RWPE2 (cell line): ENCODE measurements at regions not wholly inside any gene's neighbourhood (a gene's known extent, or its start where the extent isn't known, plus 50 kb on each side); places are given as distances from the start of the nearest gene placed in this dataset.
A peak's percentile ranks its signal among the peaks of the same experiment; 100 is the strongest.

Experiments
- ATAC-seq: fragments of 200-7000 bp; cut with Tn5 transposase; 3 replicates; pipeline ENCODE4 v1.9.1; 2021; ENCODE audit warnings: low read depth
- DNase-seq: peaks from one replicate; pipeline ENCODE4 v3.0.0-alpha.2; 2020; ENCODE audit warnings: low spot score
- H3K27ac ChIP-seq: fragments of 450-650 bp; 2 replicates; pipeline ENCODE4 v1.5.1; 2017; ENCODE audit warnings: mild to moderate bottlenecking; ENCODE audit not compliant: poor library complexity, severe bottlenecking
- H3K27me3 ChIP-seq: fragments of 250-450 bp; sonication (Bioruptor Pico); 2 replicates; pipeline ENCODE4 v1.5.1; 2021; ENCODE audit warnings: mild to moderate bottlenecking, moderate library complexity; ENCODE audit not compliant: insufficient read depth, poor library complexity, severe bottlenecking
- H3K36me3 ChIP-seq: fragments of 250-450 bp; sonication (Bioruptor Pico); 2 replicates; pipeline ENCODE4 v1.5.1; 2020; ENCODE audit warnings: low read depth, mild to moderate bottlenecking, moderate library complexity
- H3K4me1 ChIP-seq: fragments of 250-450 bp; sonication (Bioruptor Pico); 2 replicates; pipeline ENCODE4 v1.5.1; 2021; ENCODE audit warnings: mild to moderate bottlenecking, moderate library complexity; ENCODE audit not compliant: insufficient read depth, poor library complexity, severe bottlenecking
- H3K4me3 ChIP-seq: fragments of 250-450 bp; sonication (Bioruptor Pico); 2 replicates; pipeline ENCODE4 v1.5.1; 2021; ENCODE audit warnings: mild to moderate bottlenecking, moderate library complexity; ENCODE audit not compliant: severe bottlenecking
- H3K9me3 ChIP-seq: fragments of 250-450 bp; sonication (Bioruptor Pico); 2 replicates; pipeline ENCODE4 v1.5.1; 2021; ENCODE audit warnings: mild to moderate bottlenecking, moderate library complexity; ENCODE audit not compliant: severe bottlenecking
- CTCF ChIP-seq: fragments of 450-650 bp; IDR thresholded peaks from one replicate; pipeline ENCODE4 v1.5.1; 2017; ENCODE audit warnings: mild to moderate bottlenecking, moderate library complexity; ENCODE audit not compliant: poor library complexity, severe bottlenecking

- Histone ChIP-seq H3K4me3 (no peak overlapping the region), H3K4me1 (peaks cover 6% of the 10 kb centered on the region), H3K36me3 (no peaks in the 10 kb centered on the region), H3K27ac (no peak overlapping the region), H3K9me3 (no peaks in the 10 kb centered on the region), H3K27me3 (no peaks in the 10 kb centered on the region)
- TF ChIP-seq CTCF: no peak
- ATAC-seq (peak; percentile 40; the same call in 1 of the 3 replicates), DNase-seq (no peak)
These were observed 485.3 kb downstream of the SLITRK6 start for GRCh38 chr13:85313761-85314503.

- Histone ChIP-seq H3K27ac (no peak overlapping the region), H3K27me3 (no peaks in the 10 kb centered on the region), H3K4me1 (peaks cover 6% of the 10 kb centered on the region), H3K36me3 (no peaks in the 10 kb centered on the region), H3K9me3 (no peaks in the 10 kb centered on the region), H3K4me3 (no peak overlapping the region)
- DNase-seq (no peak), ATAC-seq (no peak)
- TF ChIP-seq CTCF: no peak
These were observed 487.1 kb downstream of the SLITRK6 start for GRCh38 chr13:85312071-85312470.

GRCh38 chr13:85303630-85304029 is 495.6 kb downstream of the SLITRK6 start:
- no peak for DNase-seq

GRCh38 chr13:85298387-85298924 is 500.8 kb downstream of the SLITRK6 start:
- no peaks in the 10 kb centered on the region for H3K4me1 ChIP-seq
- TF ChIP-seq CTCF: no peak
- no peaks in the 10 kb centered on the region for H3K36me3 ChIP-seq
- no peaks in the 10 kb centered on the region for H3K9me3 ChIP-seq
- DNase-seq (no peak), ATAC-seq (no peak)
- no peak overlapping the region for H3K4me3 ChIP-seq
- no peak overlapping the region for H3K27ac ChIP-seq
- no peaks in the 10 kb centered on the region for H3K27me3 ChIP-seq

More at GRCh38 chr13:85303630-85304029, 495.6 kb downstream of the SLITRK6 start:
- no peak for ATAC-seq
- no peaks in the 10 kb centered on the region for H3K4me1 ChIP-seq
- no peak overlapping the region for H3K4me3 ChIP-seq
- H3K9me3 ChIP-seq: no peaks in the 10 kb centered on the region
- no peaks in the 10 kb centered on the region for H3K27me3 ChIP-seq
- H3K27ac ChIP-seq: no peak overlapping the region
- H3K36me3 ChIP-seq: no peaks in the 10 kb centered on the region
- TF ChIP-seq CTCF: no peak

GRCh38 chr13:85288698-85289097 is 510.5 kb downstream of the SLITRK6 start:
- no peak overlapping the region for H3K27ac ChIP-seq
- TF ChIP-seq CTCF: no peak
- no peaks in the 10 kb centered on the region for H3K4me1 ChIP-seq
- no peak overlapping the region for H3K4me3 ChIP-seq
- ATAC-seq: no peak
- no peak for DNase-seq
- H3K9me3 ChIP-seq: no peaks in the 10 kb centered on the region
- H3K36me3 ChIP-seq: no peaks in the 10 kb centered on the region
- no peaks in the 10 kb centered on the region for H3K27me3 ChIP-seq
